GM12891 (cell line): ENCODE measurements at regions not wholly inside any gene's neighbourhood (a gene's known extent, or its start where the extent isn't known, plus 50 kb on each side); places are given as distances from the start of the nearest gene placed in this dataset.

Experiments used
- POLR2A ChIP-seq: IDR thresholded peaks from 2 replicates; pipeline ENCODE4 v1.6.1; 2011; ENCODE audit warnings: low read depth, low read length, control low read depth
- POLR2AphosphoS5 ChIP-seq: IDR thresholded peaks from 2 replicates; pipeline ENCODE4 v1.6.1; 2011; ENCODE audit warnings: low read depth, low read length, control low read depth
- POU2F2 ChIP-seq: IDR thresholded peaks from 2 replicates; pipeline ENCODE4 v1.6.1; 2011; ENCODE audit warnings: low read depth, mild to moderate bottlenecking, control low read depth, low read length, moderate library complexity
- TAF1 ChIP-seq: IDR thresholded peaks from 2 replicates; pipeline ENCODE4 v1.6.1; 2011; ENCODE audit warnings: low read depth, low read length, control low read depth

DNA sequence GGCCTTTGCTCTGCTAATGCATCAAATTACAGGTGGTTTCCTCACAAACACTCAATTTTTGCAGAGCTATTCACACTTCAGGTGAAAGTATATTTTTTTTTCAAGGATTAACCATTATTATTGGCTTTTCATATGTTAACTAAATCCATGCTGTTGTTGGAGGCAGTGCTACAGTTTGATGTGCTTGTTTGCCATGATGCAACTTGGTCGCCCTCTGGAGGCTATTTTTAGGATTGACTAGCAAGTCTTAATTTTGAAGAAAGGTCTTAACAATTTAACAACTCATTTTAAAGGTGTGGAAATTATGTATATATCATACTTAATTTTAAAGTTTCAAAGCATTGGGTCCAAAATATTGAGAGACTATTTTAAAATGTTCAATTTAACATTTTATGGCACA lies 168.8 kb upstream of the FAM47A start:
- TF ChIP-seq POLR2A (no peak), POLR2AphosphoS5 (no peak), TAF1 (no peak), POU2F2 (no peak)
